IMR-90 (cell line): ENCODE measurements at regions not wholly inside any gene's neighbourhood (a gene's known extent, or its start where the extent isn't known, plus 50 kb on each side); places are given as distances from the start of the nearest gene placed in this dataset.

ENCODE experiments used
- BHLHE40 ChIP-seq: fragments of 150-350 bp; IDR thresholded peaks from 2 replicates; pipeline ENCODE4 v1.6.1; 2016; ENCODE audit warnings: mild to moderate bottlenecking, low read depth, low read length
- CEBPB ChIP-seq: IDR thresholded peaks from 2 replicates; pipeline ENCODE4 v1.6.1; 2012; ENCODE audit warnings: low read depth, low read length, improper control_type of control experiment
- FOS ChIP-seq: fragments of 150-350 bp; IDR thresholded peaks from 2 replicates; pipeline ENCODE4 v1.6.1; 2016; ENCODE audit warnings: low read depth, low read length
- TF ChIP-seq, protein P1 (sequence below): conservative IDR thresholded peaks from 2 replicates; pipeline ENCODE4 v1.5.1; 2012; ENCODE audit warnings: mild to moderate bottlenecking, low read depth, low read length, improper control_type of control experiment

DNA sequence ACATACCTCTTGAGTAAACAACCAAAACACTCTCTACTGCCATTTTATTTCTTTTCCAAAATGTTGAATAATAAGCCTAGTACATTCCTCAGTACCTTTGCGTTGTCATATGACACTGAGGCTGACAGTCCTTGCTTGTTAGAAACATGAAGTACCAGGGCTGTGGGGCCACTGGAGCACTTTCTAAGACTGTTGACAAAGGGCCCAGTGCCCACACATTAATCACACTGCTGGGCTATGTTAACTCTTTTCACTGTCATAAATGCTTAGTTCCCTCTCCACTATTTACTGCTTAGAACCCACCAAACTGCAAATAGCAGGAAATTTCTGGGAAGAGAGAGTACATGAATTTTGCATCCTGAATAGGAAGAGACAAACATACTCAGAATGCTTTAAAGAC lies 57.1 kb downstream of the FAM47B start:
- TF ChIP-seq, protein P1, sequence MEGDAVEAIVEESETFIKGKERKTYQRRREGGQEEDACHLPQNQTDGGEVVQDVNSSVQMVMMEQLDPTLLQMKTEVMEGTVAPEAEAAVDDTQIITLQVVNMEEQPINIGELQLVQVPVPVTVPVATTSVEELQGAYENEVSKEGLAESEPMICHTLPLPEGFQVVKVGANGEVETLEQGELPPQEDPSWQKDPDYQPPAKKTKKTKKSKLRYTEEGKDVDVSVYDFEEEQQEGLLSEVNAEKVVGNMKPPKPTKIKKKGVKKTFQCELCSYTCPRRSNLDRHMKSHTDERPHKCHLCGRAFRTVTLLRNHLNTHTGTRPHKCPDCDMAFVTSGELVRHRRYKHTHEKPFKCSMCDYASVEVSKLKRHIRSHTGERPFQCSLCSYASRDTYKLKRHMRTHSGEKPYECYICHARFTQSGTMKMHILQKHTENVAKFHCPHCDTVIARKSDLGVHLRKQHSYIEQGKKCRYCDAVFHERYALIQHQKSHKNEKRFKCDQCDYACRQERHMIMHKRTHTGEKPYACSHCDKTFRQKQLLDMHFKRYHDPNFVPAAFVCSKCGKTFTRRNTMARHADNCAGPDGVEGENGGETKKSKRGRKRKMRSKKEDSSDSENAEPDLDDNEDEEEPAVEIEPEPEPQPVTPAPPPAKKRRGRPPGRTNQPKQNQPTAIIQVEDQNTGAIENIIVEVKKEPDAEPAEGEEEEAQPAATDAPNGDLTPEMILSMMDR, result no peak
- TF ChIP-seq FOS, result no peak
- no peak for TF ChIP-seq CEBPB
- TF ChIP-seq BHLHE40, result no peak
